ENCODE measurements at regions not wholly inside any gene's neighbourhood (a gene's known extent, or its start where the extent isn't known, plus 50 kb on each side); places are given as distances from the start of the nearest gene placed in this dataset.

GRCh38 chr15:48003441-48003840 is 117.3 kb upstream of the SLC24A5 start:
- TF ChIP-seq CTCF (IDR thresholded peaks at IDR 0.05) (no peak), SP1 (CRISPR knock-in tag; conservative IDR thresholded peaks at IDR 0.05) (no peak)
- TF ChIP-seq, protein P1, sequence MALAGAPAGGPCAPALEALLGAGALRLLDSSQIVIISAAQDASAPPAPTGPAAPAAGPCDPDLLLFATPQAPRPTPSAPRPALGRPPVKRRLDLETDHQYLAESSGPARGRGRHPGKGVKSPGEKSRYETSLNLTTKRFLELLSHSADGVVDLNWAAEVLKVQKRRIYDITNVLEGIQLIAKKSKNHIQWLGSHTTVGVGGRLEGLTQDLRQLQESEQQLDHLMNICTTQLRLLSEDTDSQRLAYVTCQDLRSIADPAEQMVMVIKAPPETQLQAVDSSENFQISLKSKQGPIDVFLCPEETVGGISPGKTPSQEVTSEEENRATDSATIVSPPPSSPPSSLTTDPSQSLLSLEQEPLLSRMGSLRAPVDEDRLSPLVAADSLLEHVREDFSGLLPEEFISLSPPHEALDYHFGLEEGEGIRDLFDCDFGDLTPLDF (CRISPR knock-in tag; IDR thresholded peaks at IDR 0.05): no peak
